ENCODE measurements at regions not wholly inside any gene's neighbourhood (a gene's known extent, or its start where the extent isn't known, plus 50 kb on each side); places are given as distances from the start of the nearest gene placed in this dataset.

DNA sequence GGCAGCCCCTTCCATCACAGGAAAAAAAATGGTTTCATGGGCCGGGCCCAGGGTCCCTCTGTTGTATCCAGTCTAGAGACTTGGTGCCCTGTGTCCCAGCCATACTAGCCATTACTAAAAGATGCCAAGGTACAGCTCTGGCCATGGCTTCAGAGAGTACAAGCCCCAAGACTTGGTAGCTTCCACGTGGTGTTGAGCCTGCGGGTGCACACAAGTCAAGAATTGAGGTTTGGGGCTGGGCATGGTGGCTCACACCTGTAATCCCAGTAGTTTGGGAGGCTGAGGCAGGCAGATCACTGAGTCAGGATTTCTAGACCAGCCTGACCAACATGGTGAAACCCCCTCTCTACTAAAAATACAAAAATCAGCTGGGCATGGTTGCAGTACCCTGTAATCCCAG is 214.3 kb downstream of the LIG4 start:
- no peak for TF ChIP-seq YY1 (IDR thresholded peaks at IDR 0.05; ENCODE audit: extremely low read depth, insufficient replicate concordance, low read depth, low read length)
- TF ChIP-seq POLR2A (IDR thresholded peaks at IDR 0.05; ENCODE audit: borderline replicate concordance, extremely low read depth, insufficient read depth, insufficient read length): no peak
- TF ChIP-seq, protein P1, sequence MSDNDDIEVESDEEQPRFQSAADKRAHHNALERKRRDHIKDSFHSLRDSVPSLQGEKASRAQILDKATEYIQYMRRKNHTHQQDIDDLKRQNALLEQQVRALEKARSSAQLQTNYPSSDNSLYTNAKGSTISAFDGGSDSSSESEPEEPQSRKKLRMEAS (IDR thresholded peaks at IDR 0.05): no peak
- no peak for TF ChIP-seq SIN3A (IDR thresholded peaks at IDR 0.05; ENCODE audit: low read depth)
- TF ChIP-seq POLR2AphosphoS5 (IDR thresholded peaks at IDR 0.05; ENCODE audit: low read depth, low read length): no peak
- TF ChIP-seq, protein P2, sequence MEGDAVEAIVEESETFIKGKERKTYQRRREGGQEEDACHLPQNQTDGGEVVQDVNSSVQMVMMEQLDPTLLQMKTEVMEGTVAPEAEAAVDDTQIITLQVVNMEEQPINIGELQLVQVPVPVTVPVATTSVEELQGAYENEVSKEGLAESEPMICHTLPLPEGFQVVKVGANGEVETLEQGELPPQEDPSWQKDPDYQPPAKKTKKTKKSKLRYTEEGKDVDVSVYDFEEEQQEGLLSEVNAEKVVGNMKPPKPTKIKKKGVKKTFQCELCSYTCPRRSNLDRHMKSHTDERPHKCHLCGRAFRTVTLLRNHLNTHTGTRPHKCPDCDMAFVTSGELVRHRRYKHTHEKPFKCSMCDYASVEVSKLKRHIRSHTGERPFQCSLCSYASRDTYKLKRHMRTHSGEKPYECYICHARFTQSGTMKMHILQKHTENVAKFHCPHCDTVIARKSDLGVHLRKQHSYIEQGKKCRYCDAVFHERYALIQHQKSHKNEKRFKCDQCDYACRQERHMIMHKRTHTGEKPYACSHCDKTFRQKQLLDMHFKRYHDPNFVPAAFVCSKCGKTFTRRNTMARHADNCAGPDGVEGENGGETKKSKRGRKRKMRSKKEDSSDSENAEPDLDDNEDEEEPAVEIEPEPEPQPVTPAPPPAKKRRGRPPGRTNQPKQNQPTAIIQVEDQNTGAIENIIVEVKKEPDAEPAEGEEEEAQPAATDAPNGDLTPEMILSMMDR (IDR thresholded peaks at IDR 0.05 in 2 of 3, conservative IDR thresholded peaks at IDR 0.05 in 1 of 3; ENCODE audit: borderline replicate concordance in 1 of 3, insufficient read depth in 1 of 3, low read depth in 2 of 3, low read length in 2 of 3): no peak
